Gastrocnemius medialis (tissue), 4 donors: ENCODE measurements at regions not wholly inside any gene's neighbourhood (a gene's known extent, or its start where the extent isn't known, plus 50 kb on each side); places are given as distances from the start of the nearest gene placed in this dataset.

ENCODE experiments used
- ATAC-seq, 2 donors: fragments of 150-250 bp; one replicate each; pipeline ENCODE4 v1.9.1; 2016
- DNase-seq, 2 donors: peaks; one replicate each; pipeline ENCODE4 v3.0.0-alpha.2; 2019
- H3K27ac ChIP-seq, 4 donors: fragments of 200-600 bp; sonication (generic); 1 replicate in 1 of 4; 2 replicates in 3 of 4; pipeline ENCODE4 v1.5.1; 2016 to 2018; ENCODE audit warnings: mild to moderate bottlenecking in 2 of 4, moderate library complexity in 1 of 4
- H3K27me3 ChIP-seq, 3 donors: fragments of 200-600 bp; sonication (generic) in 2 of 3; 1 replicate in 1 of 3; 2 replicates in 2 of 3; pipeline versions ENCODE4 v1.5.1 to v1.6.0; 2016 to 2019; ENCODE audit warnings: mild to moderate bottlenecking in 1 of 3, moderate library complexity in 1 of 3
- H3K36me3 ChIP-seq, 2 donors: fragments of 200-600 bp; sonication (generic) in 1 of 2; one replicate each; pipeline ENCODE4 v1.5.1; 2017 to 2018
- H3K4me1 ChIP-seq, 2 donors: fragments of 200-600 bp; sonication (generic) in 1 of 2; one replicate each; pipeline ENCODE4 v1.5.1; 2016 to 2017; ENCODE audit warnings: mild to moderate bottlenecking in 2 of 2
- H3K4me3 ChIP-seq, 4 donors: fragments of 200-600 bp; sonication (generic) in 3 of 4; 1 replicate in 1 of 4; 2 replicates in 3 of 4; pipeline ENCODE4 v1.5.1; 2016 to 2019; ENCODE audit warnings: mild to moderate bottlenecking in 2 of 4
- H3K9me3 ChIP-seq, 3 donors: fragments of 200-600 bp; sonication (generic) in 2 of 3; 1 replicate in 1 of 3; 2 replicates in 2 of 3; pipeline ENCODE4 v1.5.1; 2016 to 2019
- POLR2A ChIP-seq, 2 donors: fragments of 450-650 bp; IDR thresholded peaks; one replicate each; pipeline ENCODE4 v1.6.1; 2017; ENCODE audit warnings: antibody characterized with exemption in 2 of 2, mild to moderate bottlenecking in 2 of 2, moderate library complexity in 2 of 2
- in situ Hi-C, 4 donors: fragments of 200-750 bp; cut with MboI; loops; one replicate each; pipeline versions ENCODE4 v1.15.0 to v1.8.0; 2017; ENCODE audit warnings: low sequenced_read_pairs in 4 of 4
- intact Hi-C: fragments of 100-400 bp; cut with DNase I; formaldehyde crosslinking; loops from one replicate; pipeline ENCODE4 v1.15.1; 2023; ENCODE audit warnings: low total_unique reads
- TF ChIP-seq, protein P1 (sequence below), 5 experiments: fragments of 450-650 bp in 3 of 5; fragments of 200-600 bp in 2 of 5; sonication (generic) in 2 of 5; IDR thresholded peaks in 4 of 5; conservative IDR thresholded peaks in 1 of 5; 1 replicate in 4 of 5; 2 replicates in 1 of 5; pipeline ENCODE4 v1.5.1; 2016 to 2019; ENCODE audit warnings: antibody characterized with exemption in 5 of 5, mild to moderate bottlenecking in 3 of 5, moderate library complexity in 3 of 5

DNA sequence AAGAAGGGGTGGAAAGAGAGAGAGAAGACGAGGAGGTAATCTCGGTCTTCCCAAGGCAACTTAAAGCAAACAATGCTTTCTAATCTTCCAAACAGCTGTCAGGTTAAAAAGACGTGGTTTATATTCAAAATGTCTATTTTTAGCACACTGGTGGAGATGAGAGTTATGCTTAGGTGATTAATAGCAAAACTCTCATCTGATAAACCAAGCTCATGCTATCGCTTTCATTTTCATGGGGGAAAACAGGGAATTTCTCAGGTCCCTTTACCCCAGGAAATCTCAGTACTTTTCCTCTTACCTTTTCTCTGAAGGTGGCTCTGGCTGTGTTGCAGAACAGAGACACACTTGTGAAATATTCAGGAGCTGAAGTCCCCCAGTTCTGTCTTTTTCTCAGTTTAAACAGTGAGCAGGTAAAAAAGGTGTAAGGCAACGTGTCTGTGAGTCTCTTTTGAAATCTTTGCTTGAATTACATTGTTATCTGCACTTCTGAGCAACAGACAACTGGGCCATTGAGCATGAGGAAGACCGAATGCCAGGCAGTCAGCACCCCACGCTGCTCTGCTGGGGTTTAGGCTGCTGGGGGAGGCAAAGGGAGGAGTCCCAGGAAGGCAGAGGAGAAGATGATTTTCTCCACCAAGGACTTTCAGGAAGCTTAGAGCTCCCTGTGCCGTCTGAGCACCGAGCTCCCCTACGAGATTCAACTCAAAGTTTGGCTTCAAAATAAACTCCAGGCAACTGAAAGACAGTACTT is 759.3 kb downstream of the BCL11B start:
- H3K27me3 ChIP-seq = no peaks in the 10 kb centered on the region

GRCh38 chr14:98513558-98513957 is 758.4 kb downstream of the BCL11B start:
- H3K4me3 ChIP-seq = no peak overlapping the region
- intact Hi-C loops (no loop called here), in situ Hi-C loops (no loop called here)
- no peak for DNase-seq
- TF ChIP-seq, protein P1, sequence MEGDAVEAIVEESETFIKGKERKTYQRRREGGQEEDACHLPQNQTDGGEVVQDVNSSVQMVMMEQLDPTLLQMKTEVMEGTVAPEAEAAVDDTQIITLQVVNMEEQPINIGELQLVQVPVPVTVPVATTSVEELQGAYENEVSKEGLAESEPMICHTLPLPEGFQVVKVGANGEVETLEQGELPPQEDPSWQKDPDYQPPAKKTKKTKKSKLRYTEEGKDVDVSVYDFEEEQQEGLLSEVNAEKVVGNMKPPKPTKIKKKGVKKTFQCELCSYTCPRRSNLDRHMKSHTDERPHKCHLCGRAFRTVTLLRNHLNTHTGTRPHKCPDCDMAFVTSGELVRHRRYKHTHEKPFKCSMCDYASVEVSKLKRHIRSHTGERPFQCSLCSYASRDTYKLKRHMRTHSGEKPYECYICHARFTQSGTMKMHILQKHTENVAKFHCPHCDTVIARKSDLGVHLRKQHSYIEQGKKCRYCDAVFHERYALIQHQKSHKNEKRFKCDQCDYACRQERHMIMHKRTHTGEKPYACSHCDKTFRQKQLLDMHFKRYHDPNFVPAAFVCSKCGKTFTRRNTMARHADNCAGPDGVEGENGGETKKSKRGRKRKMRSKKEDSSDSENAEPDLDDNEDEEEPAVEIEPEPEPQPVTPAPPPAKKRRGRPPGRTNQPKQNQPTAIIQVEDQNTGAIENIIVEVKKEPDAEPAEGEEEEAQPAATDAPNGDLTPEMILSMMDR (IDR thresholded peaks at IDR 0.05 in 4 of 5, conservative IDR thresholded peaks at IDR 0.05 in 1 of 5) = no peak
- TF ChIP-seq POLR2A (IDR thresholded peaks at IDR 0.05) = no peak
- H3K9me3 ChIP-seq = no peaks in the 10 kb centered on the region
- ATAC-seq = no peak
- H3K4me1 ChIP-seq = no peaks in the 10 kb centered on the region
- no peaks in the 10 kb centered on the region for H3K27me3 ChIP-seq
- no peaks in the 10 kb centered on the region for H3K36me3 ChIP-seq
- H3K27ac ChIP-seq = no peak overlapping the region

More for the DNA sequence above, 759.3 kb downstream of the BCL11B start:
- Histone ChIP-seq H3K4me1 (no peaks in the 10 kb centered on the region), H3K27ac (no peak overlapping the region), H3K9me3 (no peaks in the 10 kb centered on the region), H3K36me3 (no peaks in the 10 kb centered on the region), H3K4me3 (no peak overlapping the region)
- ATAC-seq (no peak), DNase-seq (no peak)
- intact Hi-C loops (no loop called here), in situ Hi-C loops (no loop called here)
- no peak for TF ChIP-seq POLR2A (IDR thresholded peaks at IDR 0.05)
- TF ChIP-seq, protein P1 (IDR thresholded peaks at IDR 0.05 in 4 of 5, conservative IDR thresholded peaks at IDR 0.05 in 1 of 5) = no peak

- H3K9me3 ChIP-seq = no peaks in the 10 kb centered on the region
- ATAC-seq = no peak
- H3K27ac ChIP-seq = no peak overlapping the region
- TF ChIP-seq, protein P1 (IDR thresholded peaks at IDR 0.05 in 4 of 5, conservative IDR thresholded peaks at IDR 0.05 in 1 of 5) = no peak
- H3K4me3 ChIP-seq = no peak overlapping the region
- H3K4me1 ChIP-seq = no peaks in the 10 kb centered on the region
- no peaks in the 10 kb centered on the region for H3K36me3 ChIP-seq
- in situ Hi-C loops (no loop called here), intact Hi-C loops (no loop called here)
- H3K27me3 ChIP-seq = no peaks in the 10 kb centered on the region
- DNase-seq = no peak
Measured at GRCh38 chr14:98514016-98514415, 758.0 kb downstream of the BCL11B start.

DNA sequence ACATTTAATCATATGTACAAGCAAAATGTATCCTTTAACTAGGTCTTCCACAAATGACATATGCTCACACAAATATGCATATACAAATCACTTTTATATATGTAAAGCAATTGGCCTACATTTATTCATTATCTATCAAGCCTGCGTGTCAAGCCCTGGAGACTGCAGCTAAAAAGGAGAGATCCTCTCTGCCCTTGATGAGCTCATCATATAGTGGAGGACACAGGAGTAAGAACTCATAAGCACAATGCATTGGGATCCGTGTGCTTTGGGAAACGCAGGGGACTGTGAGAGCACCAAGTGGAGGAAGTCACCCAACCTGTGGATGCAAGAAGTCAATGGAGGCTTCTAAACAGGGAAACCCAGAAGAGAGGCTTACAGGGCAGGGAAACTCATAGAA is 735.7 kb downstream of the BCL11B start:
- in situ Hi-C loops = no loop called here
- DNase-seq = no peak

More for the DNA sequence above, 735.7 kb downstream of the BCL11B start:
- Histone ChIP-seq H3K9me3 (no peaks in the 10 kb centered on the region), H3K27me3 (no peaks in the 10 kb centered on the region), H3K4me1 (no peaks in the 10 kb centered on the region), H3K36me3 (no peaks in the 10 kb centered on the region), H3K4me3 (no peak overlapping the region), H3K27ac (no peak overlapping the region)
- intact Hi-C loops = no loop called here
- ATAC-seq = no peak
- no peak for TF ChIP-seq POLR2A (IDR thresholded peaks at IDR 0.05)
- TF ChIP-seq, protein P1 (IDR thresholded peaks at IDR 0.05 in 4 of 5, conservative IDR thresholded peaks at IDR 0.05 in 1 of 5) = no peak
